Spleen (tissue), 7 donors: ENCODE measurements at regions not wholly inside any gene's neighbourhood (a gene's known extent, or its start where the extent isn't known, plus 50 kb on each side); places are given as distances from the start of the nearest gene placed in this dataset.

Experiments used
- CTCF ChIP-seq, 11 experiments: fragments of 200-600 bp in 7 of 11; fragments of 450-650 bp in 4 of 11; sonication (generic) in 4 of 11; IDR thresholded peaks in 8 of 11; conservative IDR thresholded peaks in 3 of 11; 1 replicate in 7 of 11; 2 replicates in 4 of 11; pipeline versions ENCODE4 v1.4.0 to v1.8.0; 2016 to 2021; ENCODE audit warnings: antibody characterized with exemption in 11 of 11, inconsistent platforms in 4 of 11, mild to moderate bottlenecking in 1 of 11
- POLR2A ChIP-seq, 3 donors: fragments of 450-650 bp; IDR thresholded peaks; one replicate each; pipeline ENCODE4 v1.5.1; 2017; ENCODE audit warnings: antibody characterized with exemption in 3 of 3, mild to moderate bottlenecking in 1 of 3
- POLR2AphosphoS5 ChIP-seq, 3 donors: sonication (generic); formaldehyde crosslinking; IDR thresholded peaks; one replicate each; pipeline ENCODE4 v1.5.1; 2017; ENCODE audit warnings: antibody characterized with exemption in 3 of 3
- donor health status: DM: no; HTN: no; CAD: no; lungs with moderate emphysema.
- donor health status: DM: no; HTN: no; CAD: no.
- donor health status: DM: no; HTN: no; CAD: no.

DNA sequence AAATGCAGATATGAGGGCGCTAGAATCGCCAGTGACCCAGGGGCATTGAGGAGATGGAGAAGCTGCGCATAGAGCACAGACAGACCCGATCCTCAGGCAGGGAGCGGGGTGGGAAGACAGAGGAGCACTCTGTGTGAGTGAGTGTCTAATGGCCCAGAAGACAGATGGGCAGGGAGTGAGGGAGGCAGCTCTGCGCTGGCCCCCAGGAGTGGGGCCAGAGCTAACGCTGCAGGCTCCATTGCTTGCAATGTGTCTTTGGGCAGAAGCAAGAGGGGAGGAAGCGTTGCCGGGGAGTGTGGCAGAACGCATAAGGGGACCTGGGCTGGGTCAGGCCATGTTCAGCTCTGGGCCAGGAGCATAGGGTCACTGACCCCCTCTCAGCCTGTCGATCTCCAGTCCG lies 207.0 kb downstream of the TBXT start:
- TF ChIP-seq CTCF (IDR thresholded peaks at IDR 0.05 in 8 of 11, conservative IDR thresholded peaks at IDR 0.05 in 3 of 11) (no peak), POLR2A (IDR thresholded peaks at IDR 0.05) (no peak), POLR2AphosphoS5 (IDR thresholded peaks at IDR 0.05) (no peak)
